HG03280 (cell line): ENCODE measurements at regions not wholly inside any gene's neighbourhood (a gene's known extent, or its start where the extent isn't known, plus 50 kb on each side); places are given as distances from the start of the nearest gene placed in this dataset.

Experiments
- ATAC-seq: cut with Tn5 transposase; IDR thresholded peaks from one replicate; pipeline ENCODE4 v1.9.1; 2021; ENCODE audit warnings: mild to moderate bottlenecking, moderate library complexity; ENCODE audit not compliant: unreplicated experiment

GRCh38 chr7:131010717-131011431 is 276.9 kb upstream of the KLF14 start:
- ATAC-seq = no peak

GRCh38 chr7:131011432-131011742 is 277.4 kb upstream of the KLF14 start:
- no peak for ATAC-seq

GRCh38 chr7:131011976-131012375 is 278.0 kb upstream of the KLF14 start:
- no peak for ATAC-seq

- no peak for ATAC-seq
Observed at GRCh38 chr7:131012477-131013031, 278.5 kb upstream of the KLF14 start.

- ATAC-seq = no peak
Observed at GRCh38 chr7:131013716-131014115, 279.7 kb upstream of the KLF14 start.

GRCh38 chr7:131014906-131015656 is 281.1 kb upstream of the KLF14 start:
- no peak for ATAC-seq

- no peak for ATAC-seq
Observed at GRCh38 chr7:131015657-131015958, 281.6 kb upstream of the KLF14 start.

GRCh38 chr7:131016230-131016629 is 282.2 kb upstream of the KLF14 start:
- ATAC-seq = no peak

GRCh38 chr7:131019351-131019750 is 285.3 kb upstream of the KLF14 start:
- no peak for ATAC-seq

GRCh38 chr7:131020759-131021261 is 286.8 kb upstream of the KLF14 start:
- no peak for ATAC-seq

- ATAC-seq = no peak
Observed at GRCh38 chr7:131021460-131021859, 287.5 kb upstream of the KLF14 start.

- ATAC-seq = no peak
Observed at GRCh38 chr7:131021902-131022301, 287.9 kb upstream of the KLF14 start.

- no peak for ATAC-seq
Observed at GRCh38 chr7:131026297-131027000, 292.4 kb upstream of the KLF14 start.

- no peak for ATAC-seq
Observed at GRCh38 chr7:131027287-131027773, 293.3 kb upstream of the KLF14 start.

- ATAC-seq = no peak
Observed at GRCh38 chr7:131028295-131028694, 294.3 kb upstream of the KLF14 start.

- no peak for ATAC-seq
Observed at GRCh38 chr7:131029002-131029401, 295.0 kb upstream of the KLF14 start.

GRCh38 chr7:131031099-131031868 is 296.4 kb upstream of the MKLN1 start:
- ATAC-seq = peak; percentile 49

- no peak for ATAC-seq
Observed at GRCh38 chr7:131032786-131033185, 294.9 kb upstream of the MKLN1 start.

GRCh38 chr7:131034166-131034881 is 293.4 kb upstream of the MKLN1 start:
- ATAC-seq = no peak
